Amniotic stem cell (primary cell): ENCODE measurements at regions not wholly inside any gene's neighbourhood (a gene's known extent, or its start where the extent isn't known, plus 50 kb on each side); places are given as distances from the start of the nearest gene placed in this dataset.

Experiments
- DNase-seq: peaks from one replicate; lab custom pipeline; 2025; lab: John Stamatoyannopoulos, UW

GRCh38 chr13:97797553-97797952 is 155.9 kb upstream of the IPO5 start:
- no peak for DNase-seq

GRCh38 chr13:97798171-97798821 is 155.2 kb upstream of the IPO5 start:
- no peak for DNase-seq

- no peak for DNase-seq
Measured at GRCh38 chr13:97798836-97799235, 154.6 kb upstream of the IPO5 start.

GRCh38 chr13:97802213-97802612 is 151.3 kb upstream of the IPO5 start:
- no peak for DNase-seq

GRCh38 chr13:97809576-97809975 is 143.9 kb upstream of the IPO5 start:
- no peak for DNase-seq

- peak; percentile 1 for DNase-seq
Measured at GRCh38 chr13:97810152-97810551, 143.3 kb upstream of the IPO5 start.

- no peak for DNase-seq
Measured at GRCh38 chr13:97822377-97822776, 131.1 kb upstream of the IPO5 start.

- DNase-seq, result no peak
Measured at GRCh38 chr13:97826421-97827012, 127.0 kb upstream of the IPO5 start.

- DNase-seq, result no peak
Measured at GRCh38 chr13:97834250-97834649, 119.2 kb upstream of the IPO5 start.

GRCh38 chr13:97843189-97843588 is 110.3 kb upstream of the IPO5 start:
- DNase-seq, result no peak

GRCh38 chr13:97844151-97844550 is 109.3 kb upstream of the IPO5 start:
- no peak for DNase-seq

- no peak for DNase-seq
Measured at GRCh38 chr13:97848886-97849285, 104.6 kb upstream of the IPO5 start.

- DNase-seq, result no peak
Measured at GRCh38 chr13:97849305-97849704, 104.2 kb upstream of the IPO5 start.

GRCh38 chr13:97851269-97851668 is 102.2 kb upstream of the IPO5 start:
- no peak for DNase-seq

- DNase-seq, result no peak
Measured at GRCh38 chr13:97852181-97852874, 101.1 kb upstream of the IPO5 start.

GRCh38 chr13:97853550-97853949 is 99.9 kb upstream of the IPO5 start:
- peak; percentile 40 for DNase-seq

- DNase-seq, result peak; percentile 80
Measured at GRCh38 chr13:97855570-97856303, 97.7 kb upstream of the IPO5 start.

- no peak for DNase-seq
Measured at GRCh38 chr13:97856304-97856675, 97.2 kb upstream of the IPO5 start.

- DNase-seq, result no peak
Measured at GRCh38 chr13:97858161-97858560, 95.3 kb upstream of the IPO5 start.

- DNase-seq, result no peak
Measured at GRCh38 chr13:97866346-97866745, 87.1 kb upstream of the IPO5 start.

GRCh38 chr13:97866751-97867150 is 86.7 kb upstream of the IPO5 start:
- DNase-seq, result no peak

- no peak for DNase-seq
Measured at GRCh38 chr13:97873398-97873797, 80.1 kb upstream of the IPO5 start.

- DNase-seq, result no peak
Measured at GRCh38 chr13:97875218-97875617, 78.3 kb upstream of the IPO5 start.
